ENCODE measurements at regions not wholly inside any gene's neighbourhood (a gene's known extent, or its start where the extent isn't known, plus 50 kb on each side); places are given as distances from the start of the nearest gene placed in this dataset.

- no peak for TF ChIP-seq CTCF (IDR thresholded peaks at IDR 0.05; ENCODE audit: low read length, missing control alignments)
- DNase-seq (ENCODE audit: low read depth), result no peak
- H3K4me3 ChIP-seq (replicated peaks; ENCODE audit: low read depth, low read length), result no peak overlapping the region
Observed at GRCh38 chr20:63145156-63145555, 70.8 kb downstream of the YTHDF1 start.

GRCh38 chr20:63142933-63143332 lies 73.0 kb downstream of the YTHDF1 start:
- TF ChIP-seq CTCF (IDR thresholded peaks at IDR 0.05; ENCODE audit: low read length, missing control alignments), result no peak
- no peak for DNase-seq (ENCODE audit: low read depth)

GRCh38 chr20:63141531-63141930 lies 74.4 kb downstream of the YTHDF1 start:
- H3K4me3 ChIP-seq (replicated peaks; ENCODE audit: low read depth, low read length), result no peak overlapping the region
- TF ChIP-seq CTCF (IDR thresholded peaks at IDR 0.05; ENCODE audit: low read length, missing control alignments), result no peak
- no peak for DNase-seq (ENCODE audit: low read depth)

More at GRCh38 chr20:63142933-63143332, 73.0 kb downstream of the YTHDF1 start:
- no peak overlapping the region for H3K4me3 ChIP-seq (replicated peaks; ENCODE audit: low read depth, low read length)

- no peak for TF ChIP-seq CTCF (IDR thresholded peaks at IDR 0.05; ENCODE audit: low read length, missing control alignments)
- no peak overlapping the region for H3K4me3 ChIP-seq (replicated peaks; ENCODE audit: low read depth, low read length)
- DNase-seq (ENCODE audit: low read depth), result no peak
Observed at GRCh38 chr20:63140514-63141433, 75.2 kb downstream of the YTHDF1 start.

GRCh38 chr20:63139837-63140236 lies 76.1 kb downstream of the YTHDF1 start:
- no peak overlapping the region for H3K4me3 ChIP-seq (replicated peaks; ENCODE audit: low read depth, low read length)
- no peak for DNase-seq (ENCODE audit: low read depth)
- no peak for TF ChIP-seq CTCF (IDR thresholded peaks at IDR 0.05; ENCODE audit: low read length, missing control alignments)

- H3K4me3 ChIP-seq (replicated peaks; ENCODE audit: low read depth, low read length), result no peak overlapping the region
- no peak for DNase-seq (ENCODE audit: low read depth)
- TF ChIP-seq CTCF (IDR thresholded peaks at IDR 0.05; ENCODE audit: low read length, missing control alignments), result no peak
Observed at GRCh38 chr20:63139356-63139755, 76.6 kb downstream of the YTHDF1 start.
